GM12865 (cell line): ENCODE measurements at regions not wholly inside any gene's neighbourhood (a gene's known extent, or its start where the extent isn't known, plus 50 kb on each side); places are given as distances from the start of the nearest gene placed in this dataset.

ENCODE experiments used
- DNase-seq: peaks from one replicate; pipeline ENCODE4 v3.0.0; 2010; ENCODE audit warnings: low read depth
- H3K4me3 ChIP-seq: 2 replicates; pipeline ENCODE4 v1.5.1; 2011; ENCODE audit warnings: mild to moderate bottlenecking, low read depth, low read length, control low read depth
- TF ChIP-seq, protein P1 (sequence below): IDR thresholded peaks from 2 replicates; pipeline ENCODE4 v1.5.1; 2011; ENCODE audit warnings: low read length, control low read depth, low read depth, inconsistent platforms; ENCODE audit not compliant: insufficient read depth; ENCODE audit errors: missing control alignments

- H3K4me3 ChIP-seq, result no peak overlapping the region
- TF ChIP-seq, protein P1, sequence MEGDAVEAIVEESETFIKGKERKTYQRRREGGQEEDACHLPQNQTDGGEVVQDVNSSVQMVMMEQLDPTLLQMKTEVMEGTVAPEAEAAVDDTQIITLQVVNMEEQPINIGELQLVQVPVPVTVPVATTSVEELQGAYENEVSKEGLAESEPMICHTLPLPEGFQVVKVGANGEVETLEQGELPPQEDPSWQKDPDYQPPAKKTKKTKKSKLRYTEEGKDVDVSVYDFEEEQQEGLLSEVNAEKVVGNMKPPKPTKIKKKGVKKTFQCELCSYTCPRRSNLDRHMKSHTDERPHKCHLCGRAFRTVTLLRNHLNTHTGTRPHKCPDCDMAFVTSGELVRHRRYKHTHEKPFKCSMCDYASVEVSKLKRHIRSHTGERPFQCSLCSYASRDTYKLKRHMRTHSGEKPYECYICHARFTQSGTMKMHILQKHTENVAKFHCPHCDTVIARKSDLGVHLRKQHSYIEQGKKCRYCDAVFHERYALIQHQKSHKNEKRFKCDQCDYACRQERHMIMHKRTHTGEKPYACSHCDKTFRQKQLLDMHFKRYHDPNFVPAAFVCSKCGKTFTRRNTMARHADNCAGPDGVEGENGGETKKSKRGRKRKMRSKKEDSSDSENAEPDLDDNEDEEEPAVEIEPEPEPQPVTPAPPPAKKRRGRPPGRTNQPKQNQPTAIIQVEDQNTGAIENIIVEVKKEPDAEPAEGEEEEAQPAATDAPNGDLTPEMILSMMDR, result no peak
- DNase-seq, result no peak
Observed at GRCh38 chr4:73309211-73309610, 50.6 kb upstream of the ANKRD17 start.
